Left hindlimb (tissue), 1 donor: ENCODE measurements at regions not wholly inside any gene's neighbourhood (a gene's known extent, or its start where the extent isn't known, plus 50 kb on each side); places are given as distances from the start of the nearest gene placed in this dataset.

Experiments
- DNase-seq: peaks from one replicate; pipeline ENCODE4 v3.0.0-alpha.2; 2018

DNA sequence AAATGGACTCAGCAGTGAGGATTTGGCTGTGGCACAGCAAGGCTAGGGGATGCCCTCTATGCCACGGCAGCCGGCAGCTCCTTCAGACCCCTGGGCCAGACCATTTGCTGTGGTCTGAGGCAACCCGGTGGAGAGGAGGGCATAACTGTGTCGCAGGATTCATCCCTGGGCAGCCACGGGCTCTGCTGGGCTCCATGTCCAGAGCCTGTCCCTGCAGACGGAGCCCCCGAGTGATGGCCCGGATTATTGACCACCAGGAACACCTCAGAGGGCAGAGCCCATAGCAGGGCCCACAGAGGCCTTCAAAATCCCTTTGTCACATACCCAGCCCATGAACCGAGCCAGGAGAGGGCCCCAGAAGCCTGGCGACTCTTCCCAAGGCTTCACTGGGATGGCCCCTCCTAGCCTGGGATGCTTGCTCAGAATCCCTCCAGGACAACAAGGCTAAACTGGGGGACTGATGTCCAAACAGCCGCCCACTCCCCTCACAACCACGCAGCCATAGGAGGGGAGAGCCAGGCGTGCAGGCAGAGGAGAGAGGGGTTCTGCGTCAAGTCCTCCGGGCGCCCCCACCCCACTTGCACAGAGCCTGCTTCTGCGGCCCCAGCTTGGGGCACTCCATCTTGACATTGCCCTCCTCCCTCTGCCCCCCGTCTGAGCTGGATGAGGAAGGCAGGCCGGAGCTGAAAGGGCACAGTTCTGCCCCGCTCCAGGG, 68.2 kb upstream of the AFDN start:
- DNase-seq, result no peak

GRCh38 chr6:167759206-167759605, 67.5 kb upstream of the AFDN start:
- DNase-seq, result no peak

DNA sequence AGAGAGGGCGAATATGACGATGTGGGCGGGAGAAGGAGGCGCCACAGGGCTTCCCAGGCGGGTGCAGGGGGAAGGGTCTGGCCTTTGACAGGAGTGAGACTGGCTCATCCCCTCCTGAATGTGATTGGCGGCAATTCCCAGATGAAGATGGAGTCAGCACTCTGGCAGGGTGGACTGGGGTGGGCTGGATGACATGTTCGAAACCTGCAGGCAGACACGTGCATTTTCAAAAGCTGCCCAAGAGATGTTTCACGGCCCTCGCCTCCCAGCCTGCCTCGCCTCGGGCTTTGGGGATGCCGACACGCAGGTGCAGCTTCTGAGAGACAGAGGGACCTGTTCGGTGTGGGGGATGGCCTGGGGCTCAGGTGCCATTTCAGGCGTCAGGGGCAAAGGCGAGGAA, 66.8 kb upstream of the AFDN start:
- DNase-seq, result no peak

- DNase-seq, result peak; percentile 56
Observed at GRCh38 chr6:167760979-167761793, 65.5 kb upstream of the AFDN start.

DNA sequence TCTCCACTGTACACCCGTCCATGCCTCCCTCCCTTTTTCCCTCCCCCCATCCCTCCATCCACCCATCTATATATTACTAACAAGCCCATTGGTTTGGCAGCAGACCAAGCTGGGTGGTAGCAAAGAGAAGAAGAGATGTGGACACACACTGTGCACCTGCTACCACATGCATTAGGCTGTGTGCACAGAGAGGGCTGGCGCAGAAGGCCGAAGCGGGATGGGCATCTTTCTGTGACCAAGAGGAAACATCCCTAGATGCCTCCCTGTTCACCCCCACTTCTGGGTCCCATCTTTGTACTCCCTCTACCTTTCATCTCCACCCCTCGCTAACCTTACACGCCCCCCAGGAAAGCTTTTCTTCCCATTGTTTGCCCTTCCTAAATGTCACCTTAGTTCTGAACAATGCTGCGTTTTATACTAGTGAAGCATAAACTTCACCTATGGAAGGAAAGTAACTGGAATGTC, 64.9 kb upstream of the AFDN start:
- DNase-seq, result no peak

- no peak for DNase-seq
Observed at GRCh38 chr6:167762259-167762962, 64.3 kb upstream of the AFDN start.

GRCh38 chr6:167763056-167763944, 63.4 kb upstream of the AFDN start:
- no peak for DNase-seq

DNA sequence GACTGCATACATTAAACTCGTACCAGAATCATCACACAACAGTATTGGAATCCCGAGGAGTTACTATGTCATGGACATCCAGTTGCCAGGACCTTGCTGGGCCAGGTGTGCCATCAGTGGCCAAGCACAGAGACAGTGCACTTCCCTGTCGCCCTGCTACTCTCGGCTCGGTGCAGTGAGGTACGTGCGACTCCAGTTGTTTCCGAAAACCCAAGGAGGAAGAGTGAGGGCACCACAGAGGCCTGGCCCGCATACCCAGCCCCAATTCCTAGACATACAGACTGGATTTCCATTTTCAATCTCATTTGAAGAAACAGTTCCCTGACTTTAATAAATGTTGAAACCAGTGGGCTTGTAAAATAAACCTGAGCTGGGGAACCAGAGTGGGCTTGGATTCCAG, 62.5 kb upstream of the AFDN start:
- no peak for DNase-seq

- DNase-seq, result no peak
Observed at GRCh38 chr6:167764713-167765479, 61.8 kb upstream of the AFDN start.

GRCh38 chr6:167766986-167767714, 59.6 kb upstream of the AFDN start:
- no peak for DNase-seq

GRCh38 chr6:167767715-167768107, 59.0 kb upstream of the AFDN start:
- DNase-seq, result no peak

DNA sequence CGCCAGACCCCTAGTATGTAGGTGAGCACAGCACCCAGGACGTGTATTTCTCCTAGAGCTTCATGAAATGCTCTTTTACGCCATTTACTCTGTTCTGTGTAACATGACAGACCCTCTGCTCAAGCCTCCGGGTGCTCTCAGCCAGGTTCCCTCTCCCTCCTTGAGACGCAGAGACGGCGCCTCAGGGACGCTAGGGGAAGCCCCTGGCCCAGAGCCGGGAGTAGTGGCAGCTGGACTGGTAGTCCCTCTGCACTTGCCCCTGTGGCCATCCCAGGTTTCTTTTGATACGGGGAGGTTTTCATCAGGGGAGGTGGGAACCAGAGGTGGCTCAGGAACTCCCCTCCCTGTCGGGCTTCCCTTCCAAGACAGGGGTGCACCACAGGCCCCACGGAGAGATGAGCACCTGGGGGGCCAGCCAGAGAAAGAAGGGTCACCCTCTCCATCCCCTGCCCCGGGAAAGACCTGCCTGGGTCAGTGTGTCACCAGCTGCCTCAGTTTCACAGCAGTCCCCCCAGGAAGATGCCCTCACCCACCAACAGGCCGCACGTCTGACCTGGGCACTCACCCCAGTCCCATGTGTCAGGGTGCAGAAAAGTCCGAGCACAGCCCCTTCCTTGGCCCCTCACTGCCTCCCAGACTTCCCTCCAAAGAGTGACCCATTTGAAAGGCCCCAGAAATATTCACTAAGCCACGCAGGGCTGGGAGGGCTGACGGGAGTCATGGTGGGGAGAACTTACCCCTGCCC, 58.1 kb upstream of the AFDN start:
- no peak for DNase-seq

DNA sequence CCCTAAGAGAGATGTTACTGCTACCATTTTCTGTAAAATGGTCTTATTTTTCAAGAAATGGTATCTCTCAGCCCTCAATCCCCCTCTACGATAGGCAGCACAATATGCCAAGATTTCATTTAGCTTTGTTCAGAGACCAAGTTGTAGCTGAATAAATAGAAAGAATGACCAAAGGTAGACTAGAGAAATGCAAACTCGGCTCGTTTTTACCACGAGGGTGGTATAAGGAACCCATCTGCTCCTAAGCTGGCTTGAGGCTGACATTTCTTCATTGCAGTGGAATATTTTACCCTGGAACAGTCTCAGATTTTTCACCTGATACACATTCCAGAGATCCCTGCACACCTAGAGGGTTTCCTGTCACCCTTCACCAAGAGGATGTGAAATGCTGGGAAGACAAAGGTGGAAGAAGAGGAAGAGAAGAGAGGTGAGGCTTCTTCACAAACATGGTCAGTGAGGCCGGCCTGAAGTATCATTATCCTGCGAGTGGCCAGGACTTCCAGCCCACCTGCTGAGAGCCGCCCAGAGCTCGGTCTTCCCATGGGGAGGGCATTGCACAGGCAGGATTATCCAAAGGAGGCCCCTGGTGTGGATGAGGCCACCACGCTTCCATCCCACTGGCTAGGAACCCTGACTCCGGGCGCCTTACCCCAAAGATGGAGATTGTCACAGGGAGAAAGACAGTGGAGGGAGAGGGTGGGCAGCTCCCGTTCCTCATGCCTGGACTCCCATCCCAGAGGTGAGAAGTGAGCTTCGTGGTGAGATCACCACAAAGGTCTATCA, 57.1 kb upstream of the AFDN start:
- DNase-seq, result no peak

DNA sequence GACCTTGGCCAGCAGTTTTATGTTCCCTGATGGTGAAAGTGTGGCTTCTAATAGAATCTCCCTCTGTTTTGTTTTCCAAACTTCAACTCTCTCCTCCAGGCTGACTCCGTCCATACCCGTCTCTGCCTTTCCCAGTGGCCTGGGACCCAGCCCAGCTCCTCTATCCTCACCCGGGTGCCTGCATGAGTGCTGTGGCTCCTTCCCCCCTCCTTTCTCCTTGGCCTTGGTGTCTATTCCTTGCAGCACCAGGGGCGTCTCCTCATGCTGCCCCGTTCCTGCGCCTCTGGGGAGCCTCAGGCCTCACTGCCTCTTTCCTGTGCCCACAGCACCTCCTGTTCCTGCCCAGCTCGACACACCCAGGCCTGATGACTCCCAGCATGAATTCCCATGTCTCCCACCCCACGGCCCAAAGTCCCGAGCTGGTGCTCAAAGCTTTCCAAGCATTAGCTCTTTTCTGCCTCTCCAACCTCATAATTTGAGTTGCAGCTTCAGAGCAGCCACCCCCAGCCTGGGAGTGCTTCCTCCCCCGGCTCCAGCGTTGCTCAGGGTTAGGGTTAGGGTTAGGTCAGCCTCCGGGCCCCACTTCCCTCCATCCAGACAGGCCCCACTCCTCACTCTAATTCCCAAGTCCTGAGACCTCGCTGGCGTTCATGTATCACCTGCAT, 56.3 kb upstream of the AFDN start:
- DNase-seq, result no peak

GRCh38 chr6:167774881-167775280, 51.8 kb upstream of the AFDN start:
- no peak for DNase-seq

DNA sequence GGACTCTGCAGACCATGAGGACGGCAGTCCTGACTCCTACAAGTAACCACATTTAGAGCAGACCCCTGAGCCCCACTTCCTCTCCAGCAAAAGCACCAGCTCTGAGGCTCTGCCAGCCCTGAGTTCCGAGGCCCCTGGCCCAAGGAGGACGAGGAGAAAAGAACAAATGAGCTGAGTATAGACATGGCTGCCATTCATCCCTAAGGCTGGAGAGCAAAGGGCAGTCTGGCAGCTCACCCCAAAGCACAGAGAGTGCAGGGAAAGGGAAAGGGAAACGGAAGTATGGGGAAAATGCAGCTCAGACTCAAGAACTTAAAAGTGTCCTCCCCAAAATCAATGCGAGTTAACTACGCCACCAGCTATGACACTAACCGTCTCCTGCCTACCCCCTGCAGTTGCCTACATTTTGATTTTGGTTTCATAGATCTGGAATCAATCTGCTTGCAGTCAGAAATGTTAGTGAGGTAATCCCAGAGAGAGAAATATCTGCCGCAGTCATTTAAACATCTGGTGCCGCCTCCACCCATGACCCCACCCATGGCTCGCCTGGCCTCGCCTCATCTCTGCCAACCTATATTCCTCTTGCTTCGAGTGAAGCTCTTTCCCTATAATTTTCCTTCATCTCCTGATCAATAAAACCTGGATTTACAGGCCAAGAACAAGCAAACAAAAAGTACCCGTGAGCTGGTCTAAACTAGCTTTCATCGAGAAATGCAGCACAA, 49.6 kb upstream of the AFDN start:
- DNase-seq, result no peak
